ENCODE measurements at regions not wholly inside any gene's neighbourhood (a gene's known extent, or its start where the extent isn't known, plus 50 kb on each side); places are given as distances from the start of the nearest gene placed in this dataset.

GRCh38 chr5:103624035-103624480 lies 61.5 kb upstream of the NUDT12 start:
- peaks cover 0 to 4% (median 0%) of the 10 kb centered on the region in 9 donors for H3K4me1 ChIP-seq
- no peaks in the 10 kb centered on the region for H3K36me3 ChIP-seq
- H3K27me3 ChIP-seq, result no peaks in the 10 kb centered on the region
- ATAC-seq (no peak), DNase-seq (no peak)
- TF ChIP-seq CTCF (IDR thresholded peaks at IDR 0.05), result no peak
- intact Hi-C loops (cut with DNase I), result no loop called here
- H3K9me3 ChIP-seq, result no peaks in the 10 kb centered on the region
- H3K27ac ChIP-seq, result no peak overlapping the region
- WGBS, 2 donors, result 93% methylated on average over 2 of the region's 2 CpGs
- no peak overlapping the region for H3K4me3 ChIP-seq

GRCh38 chr5:103623425-103623824 lies 60.8 kb upstream of the NUDT12 start:
- H3K9me3 ChIP-seq, result no peaks in the 10 kb centered on the region
- 98 to 99% methylated on average over 2 of the region's 2 CpGs for WGBS, 2 donors
- TF ChIP-seq CTCF (IDR thresholded peaks at IDR 0.05), result no peak
- no peaks in the 10 kb centered on the region for H3K27me3 ChIP-seq
- H3K4me3 ChIP-seq, result no peak overlapping the region
- no peaks in the 10 kb centered on the region for H3K36me3 ChIP-seq
- ATAC-seq (no peak), DNase-seq (no peak)
- intact Hi-C loops (cut with DNase I), result no loop called here
- H3K4me1 ChIP-seq, result peaks cover 0 to 4% (median 0%) of the 10 kb centered on the region in 9 donors
- H3K27ac ChIP-seq, result no peak overlapping the region

- Histone ChIP-seq H3K36me3 (no peaks in the 10 kb centered on the region), H3K4me1 (peaks cover 0 to 4% (median 0%) of the 10 kb centered on the region in 9 donors), H3K27me3 (no peaks in the 10 kb centered on the region), H3K4me3 (no peak overlapping the region), H3K9me3 (no peaks in the 10 kb centered on the region), H3K27ac (no peak overlapping the region)
- 22 to 43% methylated on average over 1 of the region's 1 CpG for WGBS, 2 donors
- intact Hi-C loops (cut with DNase I), result no loop called here
- DNase-seq, result no peak
- no peak for TF ChIP-seq CTCF (IDR thresholded peaks at IDR 0.05)
- no peak for ATAC-seq
These were observed 59.0 kb upstream of the NUDT12 start for GRCh38 chr5:103621548-103621930.

- no peak for TF ChIP-seq CTCF (IDR thresholded peaks at IDR 0.05)
- 36 to 48% methylated on average over 2 of the region's 2 CpGs for WGBS, 2 donors
- ATAC-seq, result no peak
These were observed 58.4 kb upstream of the NUDT12 start for GRCh38 chr5:103620851-103621547.

More at GRCh38 chr5:103620851-103621547, 58.4 kb upstream of the NUDT12 start:
- Histone ChIP-seq H3K4me3 (no peak overlapping the region), H3K27me3 (no peaks in the 10 kb centered on the region), H3K27ac (no peak overlapping the region), H3K36me3 (no peaks in the 10 kb centered on the region), H3K4me1 (peaks cover 0 to 4% (median 0%) of the 10 kb centered on the region in 9 donors), H3K9me3 (no peaks in the 10 kb centered on the region)
- no peak for DNase-seq
- intact Hi-C loops (cut with DNase I), result no loop called here
